Cardiac septum (tissue), 1 donor: ENCODE measurements at regions not wholly inside any gene's neighbourhood (a gene's known extent, or its start where the extent isn't known, plus 50 kb on each side); places are given as distances from the start of the nearest gene placed in this dataset.

ENCODE experiments used
- DNase-seq: peaks from one replicate; pipeline ENCODE4 v3.0.0-alpha.2; 2020; ENCODE audit warnings: low spot score
- intact Hi-C: fragments of 100-400 bp; cut with DNase I; formaldehyde crosslinking; loops from one replicate; pipeline ENCODE4 v1.14.0; 2022
- donor health status: DM: no; HTN: no; CAD: no.

DNA sequence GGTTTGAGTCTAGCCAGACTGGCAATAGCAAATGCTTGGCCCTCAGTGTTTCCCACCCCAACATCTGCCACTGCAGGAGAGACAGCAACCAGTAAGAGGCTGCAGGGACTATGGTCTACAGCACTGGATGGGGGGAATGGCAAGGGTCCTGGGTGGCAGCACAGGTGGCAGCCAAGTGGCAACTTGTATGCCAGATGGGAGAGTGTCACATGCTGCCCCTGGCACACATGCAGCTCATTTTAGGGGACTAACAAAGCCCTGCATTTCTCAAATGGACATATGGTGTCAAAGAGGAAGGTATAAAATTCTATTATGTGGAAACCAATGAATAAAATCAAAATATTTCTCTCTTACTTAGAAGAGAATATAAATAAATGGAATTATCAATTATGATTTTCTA, 298.7 kb upstream of the MARCKS start:
- DNase-seq = no peak
- intact Hi-C loops = no loop called here

DNA sequence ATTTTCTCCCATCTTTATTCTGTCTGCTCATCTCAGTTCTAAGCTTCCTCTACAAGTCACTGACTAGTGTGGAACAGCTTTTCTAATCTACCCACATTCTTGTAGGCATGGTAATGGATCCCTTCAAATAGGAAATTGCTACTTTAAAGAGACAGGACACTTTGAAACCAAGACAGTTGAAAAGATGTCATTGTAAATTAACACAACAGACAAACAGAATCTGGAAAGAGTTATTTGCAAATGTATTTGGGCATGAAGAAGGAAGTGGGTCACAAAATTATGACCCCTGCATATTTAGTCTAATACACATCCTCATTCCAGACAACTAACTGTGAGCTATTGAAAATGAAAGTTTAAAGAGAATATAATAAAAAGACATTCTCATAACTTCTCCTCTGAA, 298.2 kb upstream of the MARCKS start:
- intact Hi-C loops = no loop called here
- no peak for DNase-seq

DNA sequence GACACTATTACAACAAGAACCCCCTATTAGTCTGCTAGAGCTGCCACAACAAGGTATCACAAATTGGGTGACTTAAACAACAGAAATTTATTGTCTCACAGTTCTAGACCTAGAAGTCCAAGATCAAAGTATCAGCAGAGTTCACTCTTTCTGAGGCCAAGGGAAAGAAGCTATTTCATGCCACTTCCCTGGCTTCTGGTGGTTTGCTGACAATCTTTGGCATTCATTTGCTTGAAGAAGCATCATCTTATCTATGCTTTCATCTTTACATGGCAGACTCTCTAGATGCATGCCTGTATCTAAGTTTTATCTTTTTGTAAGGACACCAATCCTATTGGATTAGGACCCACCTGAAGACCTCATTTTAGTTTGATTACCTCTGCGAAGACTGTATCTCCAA, 296.8 kb upstream of the MARCKS start:
- intact Hi-C loops = loop anchor here (10.0 kb wide), 1 partner anchor 94 kb away; no protein-coding TSS in a partner anchor
- DNase-seq = no peak

DNA sequence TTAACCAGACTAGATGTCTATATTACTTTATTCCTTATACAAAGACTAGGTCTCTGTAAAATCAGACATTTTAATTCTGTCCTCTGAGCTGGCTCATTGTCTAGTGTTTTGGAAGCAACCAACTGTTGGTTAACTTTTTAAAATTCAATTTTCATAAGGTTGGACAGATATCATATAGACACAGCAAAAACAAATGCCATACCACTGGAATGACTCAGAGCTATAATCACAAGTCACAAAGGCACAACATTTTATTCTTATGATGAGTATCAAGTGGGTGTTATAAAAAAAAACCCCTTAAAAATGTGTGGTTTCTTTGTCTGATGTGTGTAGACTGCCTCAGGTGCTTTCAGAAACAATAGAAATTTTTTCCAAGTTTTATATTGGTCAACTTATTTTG, 296.2 kb upstream of the MARCKS start:
- no peak for DNase-seq
- intact Hi-C loops = loop anchor here (10.0 kb wide), 1 partner anchor 94 kb away; no protein-coding TSS in a partner anchor

GRCh38 chr6:113562248-113562647, 294.9 kb upstream of the MARCKS start:
- intact Hi-C loops = loop anchor here (10.0 kb wide), 1 partner anchor 93 kb away; no protein-coding TSS in a partner anchor

DNA sequence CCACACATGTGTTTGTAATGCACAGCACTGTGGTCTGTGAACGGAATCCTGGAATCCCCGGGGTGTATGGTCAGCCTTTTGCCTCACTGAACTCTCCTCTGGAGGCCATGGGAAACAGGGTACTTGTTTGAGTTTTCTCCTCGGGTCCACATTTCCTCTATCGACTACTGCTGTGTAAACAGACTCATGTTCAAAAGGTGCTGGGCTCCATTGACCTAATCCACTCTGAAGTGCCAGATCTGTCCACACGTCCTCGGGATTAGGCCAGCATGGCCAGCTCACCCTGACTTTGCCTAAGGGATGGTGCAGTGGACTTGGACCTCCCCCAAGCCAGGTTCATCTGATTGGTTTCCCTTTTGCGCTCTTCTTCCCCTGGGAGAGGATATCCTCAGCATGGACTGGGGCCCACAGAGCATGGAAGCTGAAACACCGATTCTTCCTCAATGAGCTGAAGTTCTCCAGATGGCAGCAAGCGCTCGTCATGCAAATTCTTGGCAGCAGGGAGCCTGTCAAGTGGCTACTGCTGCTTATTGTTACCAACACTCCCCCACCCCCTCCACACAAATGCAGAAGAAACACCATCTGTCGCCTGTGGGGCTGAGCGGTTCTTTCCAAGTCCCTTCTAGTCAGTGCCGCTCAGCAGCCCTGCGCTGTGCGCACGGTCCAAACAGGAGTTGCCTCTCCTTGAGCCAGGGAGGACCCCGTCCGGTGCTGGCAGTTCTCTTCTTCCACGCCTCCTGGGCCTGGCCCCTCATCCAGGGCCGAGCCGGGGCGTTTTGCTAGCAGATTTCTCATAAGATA, 292.6 kb upstream of the MARCKS start:
- intact Hi-C loops = loop anchor here (2.0 to 10.0 kb wide), 2 partner anchors 90 to 292 kb away; partner anchors contain the start of gene MARCKS

More at GRCh38 chr6:113562248-113562647, 294.9 kb upstream of the MARCKS start:
- DNase-seq = no peak

GRCh38 chr6:113565306-113565705, 291.8 kb upstream of the MARCKS start:
- intact Hi-C loops = loop anchor here (2.0 to 10.0 kb wide), 2 partner anchors 89 to 291 kb away; partner anchors contain the start of gene MARCKS
- no peak for DNase-seq

More for the DNA sequence above, 292.6 kb upstream of the MARCKS start:
- DNase-seq = peak; percentile 90

DNA sequence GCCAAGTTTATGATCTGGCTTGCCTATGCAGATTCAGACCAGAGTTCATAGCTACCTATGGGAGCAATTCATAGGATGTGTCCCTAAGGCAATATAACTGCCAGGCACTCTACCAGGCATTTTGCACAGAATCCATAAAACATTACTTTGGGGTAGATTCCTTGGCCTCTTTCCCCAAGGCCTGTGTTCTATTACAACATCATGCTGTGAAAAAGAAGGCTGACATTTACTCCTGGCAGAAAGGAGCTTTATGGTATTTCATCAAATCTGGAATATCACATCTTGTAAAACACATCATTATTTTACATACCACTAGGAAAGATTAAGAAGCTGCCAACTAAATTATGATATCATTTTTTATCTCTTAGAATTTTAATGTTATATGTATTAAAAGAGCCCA, 287.0 kb upstream of the MARCKS start:
- DNase-seq = no peak
- intact Hi-C loops = no loop called here

- no peak for DNase-seq
- intact Hi-C loops = no loop called here
Measured at GRCh38 chr6:113570641-113571040, 286.5 kb upstream of the MARCKS start.

DNA sequence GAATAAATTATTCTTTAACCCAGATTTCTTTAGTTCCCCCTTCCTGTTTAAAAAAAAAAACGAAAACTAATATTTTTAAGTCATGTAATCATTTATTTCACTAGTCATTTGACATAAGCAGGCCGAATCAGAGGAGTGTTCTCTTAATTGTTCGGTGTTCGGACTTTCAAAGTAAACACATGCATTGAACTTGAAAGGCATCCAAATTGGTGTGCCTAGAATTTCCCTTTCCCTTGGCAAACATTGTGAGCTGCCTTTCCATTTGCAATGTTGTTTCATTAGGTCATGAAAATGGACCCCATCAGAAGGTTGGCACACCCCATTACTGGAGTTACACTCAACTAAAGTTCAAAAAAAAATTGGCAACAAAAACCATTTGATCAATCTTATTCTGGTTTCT, 283.0 kb upstream of the MARCKS start:
- no peak for DNase-seq
- intact Hi-C loops = no loop called here

GRCh38 chr6:113576310-113576709, 280.8 kb upstream of the MARCKS start:
- intact Hi-C loops = no loop called here
- no peak for DNase-seq

DNA sequence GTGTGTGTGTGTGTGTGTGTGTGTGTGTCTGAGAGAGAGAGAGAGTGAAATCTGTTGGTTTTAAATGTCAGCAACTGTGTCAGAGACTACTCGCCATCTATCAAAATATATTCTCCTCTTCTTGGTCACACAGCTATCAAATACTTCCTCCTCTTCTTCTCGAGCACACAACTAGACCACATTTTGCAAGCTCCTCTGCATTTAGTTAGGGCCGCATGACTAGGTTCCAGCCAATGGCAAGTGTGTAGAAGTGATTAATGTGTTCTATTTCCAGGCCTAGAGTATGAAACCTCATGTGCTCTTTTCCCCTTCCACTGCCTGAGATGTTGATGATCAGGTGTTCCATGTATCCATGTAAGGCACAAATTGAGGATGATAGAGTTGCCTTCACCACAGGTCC, 278.5 kb upstream of the MARCKS start:
- DNase-seq = no peak

GRCh38 chr6:113584767-113585166, 272.4 kb upstream of the MARCKS start:
- intact Hi-C loops = no loop called here
- no peak for DNase-seq

More for the DNA sequence above, 278.5 kb upstream of the MARCKS start:
- intact Hi-C loops = no loop called here

DNA sequence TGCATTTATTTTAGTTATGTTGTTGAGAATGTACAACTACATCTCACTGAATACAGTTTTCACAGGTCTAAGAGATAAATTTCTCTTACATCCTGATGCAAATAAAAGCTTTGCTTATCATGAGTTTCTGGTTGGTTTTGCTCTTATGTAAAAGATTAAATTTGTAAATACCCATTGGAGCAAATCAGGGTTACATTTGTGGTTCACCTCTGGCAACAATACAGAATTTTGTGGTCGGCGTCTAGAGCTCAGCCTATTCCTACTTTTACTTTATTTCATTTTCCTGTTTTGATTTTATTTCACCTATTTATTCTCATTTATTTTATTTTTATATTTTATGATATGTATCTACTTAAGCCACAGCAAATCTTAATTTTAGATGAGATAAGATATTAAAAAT, 271.9 kb upstream of the MARCKS start:
- no peak for DNase-seq
- intact Hi-C loops = no loop called here

DNA sequence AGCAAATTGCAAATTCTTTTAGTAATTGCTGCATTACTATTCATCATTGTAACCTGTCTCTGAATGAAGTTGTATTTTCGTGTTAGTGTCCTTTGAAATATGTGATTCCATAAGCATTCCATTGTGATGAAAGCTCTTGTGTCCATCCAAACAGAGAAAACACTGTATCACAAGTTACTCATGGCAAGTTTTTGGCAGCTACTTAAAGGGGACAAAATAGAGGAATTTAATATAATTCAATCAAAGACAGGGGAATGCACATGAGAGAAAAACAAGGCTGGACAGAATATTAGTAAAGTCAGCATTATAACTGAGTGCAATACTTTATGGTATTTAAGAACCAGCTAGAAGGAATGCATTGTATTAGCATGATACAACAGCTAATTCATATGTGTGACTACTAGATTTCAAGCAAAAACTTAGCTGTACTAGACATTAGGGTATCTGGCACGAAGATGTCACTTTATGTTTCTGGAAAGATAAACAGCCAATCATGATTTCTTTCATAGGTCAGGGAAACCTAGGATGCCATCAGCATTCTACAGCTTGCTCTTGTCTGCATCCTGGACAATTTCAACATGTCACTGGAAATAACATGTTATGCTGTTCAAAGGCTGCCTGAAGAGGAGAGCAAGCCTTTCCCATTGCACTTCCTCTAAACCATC, 270.6 kb upstream of the MARCKS start:
- intact Hi-C loops = no loop called here
- DNase-seq = no peak

DNA sequence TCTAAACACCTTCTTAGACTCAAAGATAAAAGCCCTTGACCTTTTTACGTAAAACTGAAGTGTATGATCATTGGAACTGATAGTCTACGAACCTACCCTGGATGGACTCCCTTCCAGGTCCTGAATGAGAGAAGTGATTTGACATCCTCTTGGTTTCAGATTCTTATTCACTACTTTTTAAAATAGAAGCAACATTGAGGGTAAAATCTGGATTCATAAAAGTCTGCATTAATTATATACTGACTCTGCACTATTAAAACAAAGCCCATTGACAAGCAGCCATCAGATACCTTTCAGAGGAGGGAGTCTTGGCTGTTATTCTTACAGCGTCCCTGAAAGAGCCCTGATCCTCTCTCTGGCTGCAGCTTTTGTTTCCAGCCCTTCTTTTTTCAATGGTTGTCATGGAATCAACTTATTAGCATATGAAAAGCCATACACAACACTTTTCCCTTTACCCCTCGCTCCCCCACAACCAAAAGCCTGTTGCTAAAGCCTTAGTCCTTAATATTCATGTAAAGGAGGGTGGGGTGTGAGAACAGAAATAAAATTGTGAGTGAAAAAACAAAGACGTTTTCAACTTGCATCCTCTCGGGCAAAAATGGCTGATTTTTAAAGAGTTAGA, 270.0 kb upstream of the MARCKS start:
- intact Hi-C loops = no loop called here
- no peak for DNase-seq

DNA sequence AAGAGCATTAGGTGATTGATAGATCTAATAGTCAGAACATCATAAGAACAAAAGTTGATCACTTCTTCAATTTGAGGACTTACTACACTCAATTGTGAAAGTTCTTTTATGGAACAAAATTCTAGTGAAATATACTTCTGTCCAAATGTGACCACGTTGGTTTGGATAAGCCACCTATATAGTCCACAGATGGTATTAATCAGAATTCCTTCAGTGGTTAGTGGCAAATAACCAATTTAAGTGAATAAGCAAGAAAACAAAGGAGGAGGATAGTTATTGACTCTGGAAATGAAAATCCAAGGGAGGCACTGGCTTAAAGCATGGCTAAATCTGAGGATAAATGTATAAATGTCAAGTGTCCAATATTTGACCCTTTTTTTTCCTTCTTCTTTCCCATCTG, 268.5 kb upstream of the MARCKS start:
- DNase-seq = no peak
- intact Hi-C loops = no loop called here

DNA sequence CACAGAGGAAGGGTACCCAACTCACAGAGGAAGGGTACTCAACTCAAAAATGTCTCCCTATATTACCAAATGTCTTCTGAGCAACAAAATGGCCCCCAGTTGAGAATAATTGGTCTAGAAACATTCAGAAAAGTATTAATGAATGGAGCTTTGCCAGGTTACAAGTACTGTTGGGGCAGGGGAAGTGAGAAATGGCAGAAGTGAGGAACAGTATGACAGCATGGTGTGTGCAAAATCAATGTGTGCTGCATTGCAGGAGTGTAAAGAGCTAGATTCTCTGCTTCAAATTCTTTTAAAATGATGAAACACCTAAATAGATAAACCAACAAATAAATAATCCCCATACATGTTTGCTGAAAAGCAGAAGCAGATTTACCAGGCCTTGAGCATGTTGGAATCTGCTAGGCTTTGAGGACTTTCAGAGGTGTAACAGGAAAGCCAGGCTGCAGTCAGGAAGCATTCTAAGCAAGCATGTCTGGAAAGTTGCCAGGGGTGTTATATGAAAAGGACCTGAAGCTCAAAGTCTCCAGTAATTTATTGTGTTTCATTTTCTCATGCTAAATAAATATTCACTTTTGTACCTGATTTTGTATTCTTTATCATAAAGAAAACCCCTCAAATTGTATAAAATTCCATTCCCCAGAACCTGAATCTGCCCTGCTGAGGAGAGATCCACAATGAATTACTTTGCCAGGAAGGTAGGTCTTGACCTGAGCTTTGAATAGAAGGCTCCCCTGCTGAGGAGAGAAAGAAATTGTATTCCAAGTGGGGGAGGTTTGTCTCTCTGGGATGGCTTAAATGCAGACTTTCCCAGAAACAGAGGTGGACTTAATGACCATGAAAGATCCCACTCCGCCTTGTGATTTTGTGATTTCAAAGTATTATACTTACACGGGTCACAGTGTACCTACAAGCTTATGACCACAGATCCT, 265.0 kb upstream of the MARCKS start:
- intact Hi-C loops = no loop called here
- DNase-seq = no peak

DNA sequence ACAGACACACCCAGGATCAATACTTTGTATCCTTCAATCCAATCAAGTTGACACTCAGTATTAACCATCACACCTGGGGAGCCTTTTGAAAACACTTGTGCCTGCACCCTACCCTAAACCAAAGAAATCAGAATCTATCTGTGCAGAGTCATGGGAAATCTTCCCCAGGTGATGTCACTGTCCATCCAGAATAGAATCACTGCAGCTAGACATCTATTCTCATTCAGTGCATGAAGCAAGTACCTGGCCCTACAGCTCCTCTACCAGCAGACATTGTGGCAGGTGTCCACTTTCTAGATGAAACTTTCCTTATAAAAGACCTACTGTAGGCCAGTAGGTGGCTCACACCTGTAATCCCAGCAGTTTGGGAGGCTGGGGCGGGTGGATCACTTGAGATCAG, 262.4 kb upstream of the MARCKS start:
- intact Hi-C loops = no loop called here
- DNase-seq = no peak
